SKM-1 (cell line): ENCODE measurements at regions not wholly inside any gene's neighbourhood (a gene's known extent, or its start where the extent isn't known, plus 50 kb on each side); places are given as distances from the start of the nearest gene placed in this dataset.
"Not testable (repeated sequence)": the region's sequence is repeated elsewhere in the genome, so short reads cannot be mapped to it uniquely, and the experiment has no call there.

Experiments
- DNase-seq: peaks from one replicate; lab custom pipeline; 2025; ENCODE audit not compliant: unreplicated experiment; lab: John Stamatoyannopoulos, UW

GRCh38 chr7:51397608-51398007, 81.0 kb upstream of the COBL start:
- DNase-seq, result not testable (repeated sequence)

GRCh38 chr7:51393003-51393402, 76.4 kb upstream of the COBL start:
- not testable (repeated sequence) for DNase-seq

DNA sequence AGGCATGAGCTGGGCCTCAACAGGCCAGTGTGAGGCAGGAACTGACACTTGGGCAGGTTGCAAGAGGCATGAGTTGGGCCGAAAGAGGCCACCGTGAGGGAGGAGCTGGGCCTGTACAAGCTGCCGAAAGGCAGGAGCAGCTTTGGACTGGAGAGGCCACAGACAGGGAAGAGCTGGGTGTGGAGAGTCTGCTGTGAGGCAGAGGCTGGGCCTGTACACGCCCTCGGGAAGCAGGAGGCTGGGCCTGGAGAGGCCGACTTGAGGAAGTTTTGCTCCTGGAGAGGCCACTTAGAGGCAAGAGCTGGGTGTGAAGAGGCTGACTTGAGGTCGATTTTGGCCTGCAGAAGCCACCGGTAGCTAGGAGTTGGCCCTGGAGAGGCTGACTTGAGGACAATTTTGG, 73.3 kb upstream of the COBL start:
- not testable (repeated sequence) for DNase-seq

DNA sequence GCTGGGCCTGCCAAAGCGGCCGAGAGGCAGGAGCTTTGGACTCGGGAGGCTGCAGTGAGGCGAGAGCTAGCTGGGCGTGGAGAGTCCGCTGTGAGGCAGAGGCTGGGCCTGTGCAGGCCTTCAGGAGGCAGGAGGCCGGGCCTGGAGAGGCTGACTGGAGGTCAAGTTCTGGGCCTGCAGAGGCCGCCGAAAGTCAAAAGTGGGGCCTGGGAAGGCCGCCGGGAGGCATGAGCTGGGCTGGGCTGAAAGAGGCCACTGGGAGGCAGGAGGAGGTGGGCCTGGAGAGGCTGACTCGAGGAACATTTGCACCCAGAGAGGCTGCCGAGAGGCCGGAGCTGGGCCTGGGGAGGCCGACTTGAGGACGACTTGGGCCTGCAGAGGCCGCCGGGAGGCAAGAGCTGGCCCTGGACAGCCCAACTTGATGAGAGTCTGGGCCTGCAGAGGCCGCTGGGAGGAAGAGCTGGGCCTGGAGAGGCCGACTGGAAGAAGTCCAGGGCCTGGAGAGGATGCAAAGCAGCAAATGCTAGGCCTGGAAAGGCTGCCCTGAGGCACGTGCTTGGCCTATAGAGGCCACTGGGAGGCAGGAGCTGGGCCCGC, 72.7 kb upstream of the COBL start:
- not testable (repeated sequence) for DNase-seq

DNA sequence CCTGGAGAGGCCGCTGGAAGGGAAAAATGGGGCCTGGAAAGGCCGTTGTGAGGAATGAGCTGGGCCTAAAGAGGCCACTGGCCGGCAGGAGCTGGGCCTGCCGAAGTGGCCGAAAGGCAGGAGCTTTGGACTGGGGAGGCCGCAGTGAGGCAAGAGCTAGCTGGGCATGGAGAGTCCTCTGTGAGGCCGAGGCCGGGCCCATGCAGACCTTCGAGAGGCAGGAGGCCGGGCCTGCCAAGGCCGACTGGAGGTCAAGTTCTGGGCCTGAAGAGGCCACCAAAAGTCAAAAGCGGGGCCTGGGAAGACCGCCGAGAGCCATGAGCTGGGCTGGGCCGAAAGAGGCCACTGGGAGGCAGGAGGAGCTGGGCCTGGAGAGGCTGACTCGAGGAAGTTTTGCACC, 71.6 kb upstream of the COBL start:
- DNase-seq, result not testable (repeated sequence)

DNA sequence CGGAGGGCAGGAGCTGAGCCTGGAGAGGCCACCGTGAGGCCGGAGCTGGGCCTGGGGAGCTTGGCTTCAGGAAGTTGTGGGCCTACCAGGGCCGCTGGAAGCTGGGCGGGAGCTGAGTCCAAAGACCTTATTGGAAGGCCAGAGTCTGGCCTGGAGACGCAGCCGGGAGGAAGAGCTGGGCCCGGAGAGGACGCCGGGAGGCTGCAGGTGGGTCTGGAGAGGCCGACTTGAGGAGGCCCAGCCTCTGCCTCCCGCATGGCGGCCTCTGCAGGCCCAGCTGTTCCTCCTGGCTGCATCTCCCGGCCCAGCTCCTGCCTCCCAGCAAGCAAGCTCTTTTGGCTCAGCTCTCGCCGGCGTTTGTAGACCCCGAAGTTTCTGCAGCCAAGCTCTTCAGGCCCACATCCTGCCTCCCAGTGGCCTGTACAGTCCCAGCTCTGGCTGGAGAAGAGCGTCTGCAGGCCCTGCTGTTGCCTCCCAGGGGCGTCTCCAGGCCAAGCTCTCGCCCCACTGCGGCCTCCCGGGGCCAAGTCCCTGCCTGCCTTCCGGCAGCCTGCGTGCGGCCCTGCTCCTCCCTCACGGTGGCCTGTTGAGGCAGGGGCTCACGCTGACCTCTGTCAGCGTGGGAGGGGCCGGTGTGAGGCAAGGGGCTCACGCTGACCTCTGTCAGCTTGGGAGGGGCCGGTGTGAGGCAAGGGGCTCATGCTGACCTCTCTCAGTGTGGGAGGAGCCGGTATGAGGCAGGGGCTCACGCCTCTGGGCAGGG, 70.4 kb upstream of the COBL start:
- DNase-seq, result not testable (repeated sequence)

- not testable (repeated sequence) for DNase-seq
These were observed 69.6 kb upstream of the COBL start for GRCh38 chr7:51386184-51386583.

DNA sequence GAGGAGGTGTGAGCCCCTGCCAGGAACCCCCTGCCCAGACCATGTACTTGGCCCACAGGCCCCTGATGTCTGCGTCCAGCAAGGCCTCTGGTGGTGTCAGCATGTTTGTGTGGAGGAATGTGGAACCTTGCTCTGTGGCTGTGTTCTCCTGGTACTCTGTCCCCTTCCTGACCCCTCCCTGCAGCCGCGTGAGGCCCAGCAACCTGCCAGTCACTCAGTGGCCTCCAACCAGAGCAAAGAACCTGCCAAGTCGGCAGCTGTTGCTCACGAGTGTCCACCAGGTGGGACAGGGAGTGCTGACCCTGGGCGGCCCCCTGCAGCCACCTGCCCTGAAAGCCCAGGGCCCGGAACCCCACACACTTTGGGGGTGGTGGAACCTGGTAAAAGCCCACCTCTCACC, 65.6 kb upstream of the COBL start:
- not testable (repeated sequence) for DNase-seq

DNA sequence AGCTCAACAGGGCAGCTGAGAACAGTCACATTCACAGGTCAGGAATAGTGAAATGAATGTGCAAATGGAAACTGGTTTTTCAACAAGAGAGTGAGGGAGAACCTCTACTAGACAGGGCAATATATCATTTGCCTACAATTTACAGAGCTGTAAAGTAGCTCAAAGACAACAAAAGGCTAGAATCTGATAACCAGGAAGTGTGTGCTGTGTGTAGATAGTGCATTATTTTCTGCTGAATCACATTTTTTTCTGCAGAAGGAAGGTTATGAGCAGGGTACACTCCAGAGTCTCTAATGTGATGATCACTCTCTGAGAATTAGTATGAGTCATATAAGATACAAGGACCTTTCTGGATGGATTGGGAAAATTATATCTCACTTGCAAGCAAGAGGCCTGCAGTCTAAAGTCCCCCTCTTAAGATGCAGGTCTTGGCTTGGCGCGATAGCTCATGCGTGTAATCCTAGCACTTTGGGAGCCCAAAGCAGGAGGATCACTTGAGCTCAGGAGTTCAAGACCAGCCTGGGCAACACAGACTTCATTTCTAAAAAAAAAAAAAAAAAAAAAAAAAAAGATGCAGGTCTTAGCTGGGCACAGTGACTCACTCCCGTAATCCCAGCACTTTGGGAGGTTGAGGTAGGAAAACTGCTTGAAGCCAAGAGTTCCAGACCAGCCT, 59.9 kb upstream of the COBL start:
- no peak for DNase-seq

DNA sequence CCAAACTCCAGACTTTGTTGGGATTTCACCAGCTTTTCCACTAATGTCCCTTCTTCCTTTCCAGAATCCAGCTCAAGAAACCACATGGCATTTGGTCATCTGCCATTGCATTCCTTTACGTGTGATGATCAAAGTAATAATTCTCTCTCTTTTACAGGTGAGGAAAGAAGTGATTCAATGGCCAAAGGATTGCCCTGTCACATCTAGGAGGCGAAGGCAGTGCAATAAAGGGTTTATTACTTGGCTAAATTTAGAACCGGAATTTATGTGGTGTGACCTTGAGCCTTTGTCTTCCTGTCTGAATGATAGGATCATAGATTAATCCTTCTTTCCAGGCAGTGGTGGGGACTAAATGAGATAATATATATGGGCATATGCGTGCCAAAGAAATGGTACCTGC, 58.3 kb upstream of the COBL start:
- DNase-seq, result no peak

DNA sequence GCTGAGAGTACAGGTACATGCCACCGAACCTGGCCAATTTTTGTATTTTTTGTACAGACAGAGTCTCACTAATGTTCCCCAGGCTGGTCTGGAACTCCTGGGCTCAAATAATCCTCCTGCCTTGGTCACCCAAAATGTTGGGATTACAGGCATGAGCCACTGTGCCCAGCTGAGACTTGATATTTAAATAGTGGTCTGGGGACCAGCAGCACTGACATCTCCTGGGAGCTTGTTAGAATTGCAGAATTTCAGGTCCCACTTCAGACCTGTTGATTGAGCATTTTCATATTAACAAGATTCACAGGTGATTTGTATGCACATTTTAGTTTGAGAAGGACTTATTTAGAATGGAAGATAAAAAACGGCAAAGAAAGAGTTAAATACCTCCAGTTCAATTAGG, 57.0 kb upstream of the COBL start:
- not testable (repeated sequence) for DNase-seq

- no peak for DNase-seq
These were observed 53.1 kb upstream of the COBL start for GRCh38 chr7:51369746-51370145.

DNA sequence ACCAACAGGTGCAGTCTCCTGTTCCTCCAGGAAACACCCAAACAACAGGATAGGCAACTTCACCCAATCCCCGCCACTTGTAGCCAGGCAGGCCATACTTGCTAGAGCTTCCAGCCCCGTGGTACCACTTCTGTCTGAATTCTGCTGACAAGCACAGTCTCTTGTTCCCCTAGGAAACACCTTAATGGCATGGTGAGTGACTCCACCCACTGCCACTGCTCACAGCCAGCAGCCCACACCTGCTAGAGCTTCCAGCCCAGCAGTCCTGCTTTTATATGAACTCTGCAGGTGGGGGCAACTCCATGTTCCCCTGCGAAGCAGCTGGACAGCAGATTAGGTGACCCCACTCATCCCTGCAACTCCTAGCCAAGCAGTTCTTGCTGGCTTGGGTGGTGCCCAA, 52.6 kb upstream of the COBL start:
- DNase-seq, result not testable (repeated sequence)

GRCh38 chr7:51368334-51368733, 51.7 kb upstream of the COBL start:
- no peak for DNase-seq

- DNase-seq, result no peak
These were observed 51.0 kb upstream of the COBL start for GRCh38 chr7:51367614-51367968.

GRCh38 chr7:51366930-51367613, 50.5 kb upstream of the COBL start:
- peak; percentile 54 for DNase-seq
